Caco-2 (cell line): ENCODE measurements at regions not wholly inside any gene's neighbourhood (a gene's known extent, or its start where the extent isn't known, plus 50 kb on each side); places are given as distances from the start of the nearest gene placed in this dataset.
A peak's percentile ranks its signal among the peaks of the same experiment; 100 is the strongest.

Source experiments
- BruUV-seq: library from RNA; stranded (reverse); fragments of 400-500 nt; replicated peaks from 2 replicates; lab custom pipeline; 2021; lab: Mats Ljungman, UMichigan
- CTCF ChIA-PET: fragments of 300-600 bp; sonication (Branson Sonifier 250); formaldehyde crosslinking; loops from one replicate; lab custom pipeline; 2022; ENCODE audit warnings: antibody characterized with exemption; lab: Charles Lee
- POLR2A ChIA-PET: fragments of 300-600 bp; sonication (Branson Sonifier 250); formaldehyde crosslinking; loops from one replicate; lab custom pipeline; 2022; ENCODE audit warnings: antibody characterized with exemption; lab: Charles Lee
- DNase-seq, 2 experiments: peaks; one replicate each; pipeline versions ENCODE4 v3.0.0 to v3.0.0-alpha.2; 2020 to 2022
- H3K27me3 ChIP-seq: replicated peaks from 2 replicates; pipeline ENCODE4 v1.6.0; 2011; ENCODE audit warnings: low read length; ENCODE audit not compliant: control insufficient read depth, insufficient read depth
- H3K36me3 ChIP-seq: 2 replicates; pipeline ENCODE4 v1.5.1; 2011; ENCODE audit warnings: low read length; ENCODE audit not compliant: control insufficient read depth, insufficient read depth
- H3K4me1 ChIP-seq: fragments of 250-450 bp; sonication (Bioruptor Pico); 2 replicates; pipeline ENCODE4 v1.5.1; 2020; ENCODE audit warnings: mild to moderate bottlenecking
- H3K4me3 ChIP-seq: 2 replicates; pipeline ENCODE4 v1.5.1; 2011; ENCODE audit warnings: low read depth, mild to moderate bottlenecking, control low read depth, low read length
- H3K9me3 ChIP-seq: fragments of 250-450 bp; sonication (Bioruptor Pico); 2 replicates; pipeline ENCODE4 v1.5.1; 2020; ENCODE audit warnings: mild to moderate bottlenecking, moderate library complexity
- H3K27ac Mint-ChIP-seq: one replicate; pipeline ENCODE4 v1.8.0; 2022; ENCODE audit warnings: mixed read lengths; ENCODE audit not compliant: unreplicated experiment
- H3K27me3 Mint-ChIP-seq: one replicate; pipeline ENCODE4 v1.8.0; 2022; ENCODE audit warnings: mixed read lengths; ENCODE audit not compliant: insufficient read depth, unreplicated experiment
- H3K36me3 Mint-ChIP-seq: one replicate; pipeline ENCODE4 v1.8.0; 2022; ENCODE audit warnings: mild to moderate bottlenecking, mixed read lengths; ENCODE audit not compliant: insufficient read depth, unreplicated experiment
- H3K4me1 Mint-ChIP-seq: one replicate; pipeline ENCODE4 v1.8.0; 2022; ENCODE audit warnings: low read depth, mixed read lengths; ENCODE audit not compliant: unreplicated experiment
- H3K4me3 Mint-ChIP-seq: one replicate; pipeline ENCODE4 v1.8.0; 2022; ENCODE audit warnings: mild to moderate bottlenecking, moderate library complexity, mixed read lengths; ENCODE audit not compliant: unreplicated experiment
- H3K9me3 Mint-ChIP-seq: one replicate; pipeline ENCODE4 v1.8.0; 2022; ENCODE audit warnings: mixed read lengths; ENCODE audit not compliant: unreplicated experiment
- CTCF ChIP-seq, 2 experiments: fragments of 200-600 bp in 1 of 2; IDR thresholded peaks; 1 replicate in 1 of 2; 2 replicates in 1 of 2; pipeline versions ENCODE4 v1.5.1 to v1.8.0; 2011 to 2022; ENCODE audit warnings: antibody characterized with exemption in 1 of 2, control low read depth in 1 of 2, inconsistent platforms in 1 of 2, low read depth in 1 of 2, low read length in 1 of 2, mild to moderate bottlenecking in 1 of 2, moderate library complexity in 1 of 2; ENCODE audit not compliant: insufficient read depth in 1 of 2, severe bottlenecking in 1 of 2, unreplicated experiment in 1 of 2
- intact Hi-C: fragments of 100-400 bp; cut with micrococcal nuclease; formaldehyde crosslinking; loops from one replicate; pipeline ENCODE4 v1.10.0; 2022; ENCODE audit not compliant: unreplicated experiment

- BruUV-seq = no TSS peak
- POLR2A ChIA-PET = no interaction called here
- Mint-ChIP-seq H3K27me3 (no peaks in the 10 kb centered on the region), H3K36me3 (no peaks in the 10 kb centered on the region), H3K4me3 (no peak overlapping the region), H3K27ac (no peak overlapping the region), H3K4me1 (no peaks in the 10 kb centered on the region), H3K9me3 (no peaks in the 10 kb centered on the region)
- no peak for DNase-seq
- no peak for TF ChIP-seq CTCF (IDR thresholded peaks at IDR 0.05; ENCODE audit: insufficient read depth in 1 of 2, low read depth in 1 of 2, low read length in 1 of 2, severe bottlenecking in 1 of 2, unreplicated experiment in 1 of 2)
- Histone ChIP-seq H3K36me3 (no peaks in the 10 kb centered on the region), H3K4me1 (no peaks in the 10 kb centered on the region), H3K4me3 (no peak overlapping the region), H3K9me3 (no peaks in the 10 kb centered on the region), H3K27me3 (no peaks in the 10 kb centered on the region)
- CTCF ChIA-PET = no interaction called here
- intact Hi-C loops = no loop called here
Observed at GRCh38 chr4:135429528-135429927, 1227.9 kb upstream of the PABPC4L start.

GRCh38 chr4:135418353-135418752, 1216.8 kb upstream of the PABPC4L start:
- intact Hi-C loops = loop anchor here (1.0 kb wide), 1 partner anchor 513 kb away; no protein-coding TSS in a partner anchor
- peak in 1 of 2 experiments; percentile 10 for DNase-seq
- Mint-ChIP-seq H3K4me1 (no peaks in the 10 kb centered on the region), H3K27ac (no peak overlapping the region), H3K4me3 (no peak overlapping the region), H3K9me3 (no peaks in the 10 kb centered on the region), H3K36me3 (no peaks in the 10 kb centered on the region), H3K27me3 (no peaks in the 10 kb centered on the region)
- CTCF ChIA-PET = interaction anchor here (0.5 kb wide), 1 partner anchor 629 kb away, joined by 3 read pairs; no protein-coding TSS in a partner anchor
- peak; percentile 35 for TF ChIP-seq CTCF (IDR thresholded peaks at IDR 0.05; ENCODE audit: insufficient read depth in 1 of 2, low read depth in 1 of 2, low read length in 1 of 2, severe bottlenecking in 1 of 2, unreplicated experiment in 1 of 2)
- Histone ChIP-seq H3K27me3 (no peaks in the 10 kb centered on the region), H3K9me3 (no peaks in the 10 kb centered on the region), H3K4me3 (no peak overlapping the region), H3K36me3 (no peaks in the 10 kb centered on the region), H3K4me1 (no peaks in the 10 kb centered on the region)
- BruUV-seq = no TSS peak
- POLR2A ChIA-PET = no interaction called here

- H3K4me3 ChIP-seq = no peak overlapping the region
- POLR2A ChIA-PET = no interaction called here
- H3K9me3 Mint-ChIP-seq = no peaks in the 10 kb centered on the region
- no peaks in the 10 kb centered on the region for H3K36me3 ChIP-seq
- CTCF ChIA-PET = no interaction called here
- no peaks in the 10 kb centered on the region for H3K36me3 Mint-ChIP-seq
- H3K4me1 ChIP-seq = no peaks in the 10 kb centered on the region
- no peak for TF ChIP-seq CTCF (IDR thresholded peaks at IDR 0.05; ENCODE audit: insufficient read depth in 1 of 2, low read depth in 1 of 2, low read length in 1 of 2, severe bottlenecking in 1 of 2, unreplicated experiment in 1 of 2)
- intact Hi-C loops = no loop called here
- no peak overlapping the region for H3K27ac Mint-ChIP-seq
- DNase-seq = no peak
- no peaks in the 10 kb centered on the region for H3K27me3 ChIP-seq
- no peak overlapping the region for H3K4me3 Mint-ChIP-seq
- no TSS peak for BruUV-seq
- H3K4me1 Mint-ChIP-seq = no peaks in the 10 kb centered on the region
- H3K27me3 Mint-ChIP-seq = no peaks in the 10 kb centered on the region
- no peaks in the 10 kb centered on the region for H3K9me3 ChIP-seq
Observed at GRCh38 chr4:135412213-135412612, 1210.6 kb upstream of the PABPC4L start.
